HG02840 (cell line): ENCODE measurements at regions not wholly inside any gene's neighbourhood (a gene's known extent, or its start where the extent isn't known, plus 50 kb on each side); places are given as distances from the start of the nearest gene placed in this dataset.

Source experiments
- ATAC-seq: cut with Tn5 transposase; IDR thresholded peaks from one replicate; pipeline ENCODE4 v1.9.1; 2021; ENCODE audit warnings: mild to moderate bottlenecking, moderate library complexity, moderate number of reproducible peaks; ENCODE audit not compliant: unreplicated experiment, low FRiP score

- no peak for ATAC-seq
Measured at GRCh38 chr10:3442451-3442990, 269.9 kb upstream of the PITRM1 start.

DNA sequence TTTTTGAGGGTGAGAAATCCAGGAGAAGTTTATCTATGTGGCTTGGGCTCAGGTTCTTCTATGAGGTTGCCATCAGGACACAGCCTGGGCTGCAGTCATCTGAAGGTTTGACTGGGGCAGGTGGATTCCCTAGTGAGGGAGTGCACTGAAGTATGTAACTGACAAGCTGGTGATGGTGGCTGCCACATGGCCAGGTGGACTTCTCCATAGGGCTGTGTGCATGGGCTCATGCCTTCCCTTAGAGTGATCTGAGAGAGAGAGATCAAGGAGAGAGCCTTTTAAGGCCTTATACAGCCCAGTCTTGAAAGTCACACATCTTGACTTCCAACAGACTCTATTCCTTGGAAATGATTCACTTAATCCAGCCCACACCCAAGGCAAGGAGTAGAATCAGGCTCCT is 266.6 kb upstream of the PITRM1 start:
- ATAC-seq = no peak

DNA sequence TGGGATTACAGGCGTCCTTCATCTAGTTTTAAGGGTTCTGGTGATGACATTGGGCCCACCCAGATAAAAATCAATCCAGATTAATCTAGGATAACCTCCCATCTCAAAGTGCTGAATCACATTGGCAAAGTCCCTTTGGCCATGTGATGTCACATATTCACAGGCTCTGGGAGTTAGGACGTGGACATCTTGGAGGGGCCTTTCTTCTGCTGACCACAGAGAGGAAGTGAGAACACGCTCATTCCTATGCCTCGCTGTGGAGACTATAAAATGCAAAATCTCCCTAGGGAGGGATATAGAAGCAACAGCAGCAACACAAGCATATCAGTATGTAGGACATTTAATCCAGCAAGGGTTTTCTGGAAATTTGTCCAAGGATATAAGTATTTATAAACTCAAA is 266.0 kb upstream of the PITRM1 start:
- no peak for ATAC-seq

- no peak for ATAC-seq
Measured at GRCh38 chr10:3435671-3436070, 263.1 kb upstream of the PITRM1 start.

- ATAC-seq = no peak
Measured at GRCh38 chr10:3433988-3434387, 261.4 kb upstream of the PITRM1 start.

- no peak for ATAC-seq
Measured at GRCh38 chr10:3433131-3433530, 260.5 kb upstream of the PITRM1 start.

- ATAC-seq = no peak
Measured at GRCh38 chr10:3432081-3432825, 259.7 kb upstream of the PITRM1 start.

GRCh38 chr10:3430501-3430900 is 257.9 kb upstream of the PITRM1 start:
- ATAC-seq = no peak

GRCh38 chr10:3429676-3430075 is 257.1 kb upstream of the PITRM1 start:
- no peak for ATAC-seq

- ATAC-seq = no peak
Measured at GRCh38 chr10:3428826-3429225, 256.2 kb upstream of the PITRM1 start.

- no peak for ATAC-seq
Measured at GRCh38 chr10:3427950-3428354, 255.4 kb upstream of the PITRM1 start.

DNA sequence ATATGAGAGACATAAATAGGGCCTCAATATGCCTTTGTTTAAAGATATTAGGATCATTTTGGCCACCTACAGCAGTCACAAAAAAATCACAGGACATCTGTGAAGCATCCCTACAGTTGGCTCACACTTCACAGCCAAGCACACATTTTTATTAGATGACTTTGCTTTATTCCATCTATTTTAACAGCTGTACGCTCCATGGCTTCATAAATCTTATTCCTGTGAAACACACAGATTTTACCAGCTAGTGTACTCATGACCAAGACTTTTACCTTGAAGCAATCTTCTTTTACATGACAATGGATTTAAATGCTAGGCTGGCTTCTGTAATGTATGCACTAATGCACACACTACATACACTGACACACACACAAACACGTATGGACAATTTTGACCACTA is 254.8 kb upstream of the PITRM1 start:
- no peak for ATAC-seq

- no peak for ATAC-seq
Measured at GRCh38 chr10:3426190-3426845, 253.7 kb upstream of the PITRM1 start.

DNA sequence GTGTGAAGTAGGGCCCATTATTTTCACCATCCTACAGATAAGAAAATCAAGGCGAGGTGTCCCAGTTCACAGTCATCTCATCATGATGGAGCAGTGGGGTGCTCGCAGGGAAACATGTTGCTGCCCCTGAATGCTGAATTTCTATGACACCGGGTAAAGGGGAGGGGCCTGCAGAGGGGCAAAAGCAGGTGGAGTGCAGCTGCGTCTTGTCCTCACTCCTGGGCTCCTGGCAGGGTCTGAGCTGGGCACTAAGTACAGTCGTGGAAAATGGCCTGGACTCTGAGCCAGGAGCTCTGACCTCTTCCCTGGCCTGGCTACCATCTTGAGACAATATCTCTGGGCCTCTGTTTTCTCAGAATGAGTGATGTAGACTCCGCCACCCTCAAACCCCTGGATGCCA is 253.1 kb upstream of the PITRM1 start:
- no peak for ATAC-seq

GRCh38 chr10:3425261-3425660 is 252.7 kb upstream of the PITRM1 start:
- no peak for ATAC-seq

- ATAC-seq = no peak
Measured at GRCh38 chr10:3424111-3424851, 251.7 kb upstream of the PITRM1 start.

- ATAC-seq = no peak
Measured at GRCh38 chr10:3423384-3423783, 250.8 kb upstream of the PITRM1 start.

DNA sequence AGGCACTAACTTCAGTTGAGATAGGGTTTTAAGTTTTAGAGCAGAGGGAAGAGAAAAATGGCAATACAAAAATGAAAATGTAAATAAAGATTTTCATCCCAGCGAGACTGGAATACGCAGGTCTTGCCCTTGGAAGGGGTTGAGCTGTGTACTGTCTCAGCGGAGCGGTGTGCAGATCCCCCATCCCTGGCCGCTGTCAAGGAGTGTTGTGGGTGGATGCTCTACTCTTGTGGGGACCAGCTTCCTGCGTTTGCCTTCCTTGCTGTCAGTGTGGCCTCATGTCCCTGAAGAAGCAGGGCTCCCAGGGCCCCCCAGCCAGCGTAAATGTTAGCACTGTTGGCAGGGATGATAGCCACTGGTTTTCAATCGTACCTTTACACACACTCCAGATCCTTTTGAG is 249.7 kb upstream of the PITRM1 start:
- ATAC-seq = no peak

DNA sequence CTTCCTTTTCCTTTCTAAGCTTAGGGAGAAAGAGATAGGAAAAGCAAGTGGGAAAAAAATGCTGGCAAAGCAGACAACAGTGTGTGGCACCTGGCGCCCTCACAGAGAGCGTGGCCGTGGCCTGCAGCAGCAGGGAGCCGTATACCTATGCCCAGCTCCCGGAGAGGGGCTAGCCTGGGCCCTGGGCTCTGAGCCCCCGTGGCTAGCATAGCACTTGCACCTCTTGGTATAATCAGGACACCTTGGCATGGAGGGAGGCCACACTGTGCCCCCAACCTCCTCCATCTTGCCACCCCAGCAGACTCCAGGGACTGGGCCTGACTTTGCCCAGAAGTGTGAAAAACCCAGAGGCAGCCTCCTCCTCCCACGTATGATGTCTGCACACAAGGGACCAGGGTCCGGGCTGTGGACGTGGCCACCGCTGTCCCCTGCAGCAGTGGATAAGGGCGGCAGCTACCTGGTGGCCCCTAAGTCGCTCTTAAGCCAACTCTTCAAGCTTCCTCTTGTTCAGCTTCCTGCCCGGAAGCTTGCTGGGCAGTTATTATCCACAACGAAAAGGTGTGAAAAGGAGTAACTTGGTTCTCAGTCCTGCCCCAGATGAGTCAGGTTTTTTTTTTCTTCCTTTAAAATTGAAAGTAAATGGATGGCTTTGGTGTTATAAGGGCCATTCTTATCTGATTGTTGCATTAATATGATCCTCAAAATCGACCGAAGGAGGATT is 249.1 kb upstream of the PITRM1 start:
- ATAC-seq = no peak
